ENCODE measurements at regions not wholly inside any gene's neighbourhood (a gene's known extent, or its start where the extent isn't known, plus 50 kb on each side); places are given as distances from the start of the nearest gene placed in this dataset.

DNA sequence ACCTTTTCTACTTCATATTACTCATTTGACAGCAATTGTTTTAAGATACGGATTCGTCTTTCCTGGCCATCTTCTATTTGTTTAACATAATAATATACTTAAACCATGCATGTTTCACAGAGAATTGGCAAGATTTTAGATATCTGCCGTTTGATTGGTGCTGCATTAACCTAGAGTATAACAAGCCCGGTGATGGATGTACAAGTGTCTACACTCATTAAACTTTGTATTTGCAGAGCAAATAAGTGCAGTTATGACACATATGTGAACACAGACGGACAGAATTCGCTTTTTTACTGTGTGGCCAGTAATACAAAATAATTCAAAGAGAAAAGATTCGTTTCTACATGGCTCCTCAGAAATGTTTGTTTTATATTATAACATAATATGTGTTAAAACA, 116.1 kb downstream of the ARL4A start:
- Histone ChIP-seq H3K4me3 (ENCODE audit: low read length in 2 of 2) (no peak overlapping the region), H2BK120ac (ENCODE audit: low read depth, low read length) (no peak overlapping the region), H3K4me1 (ENCODE audit: control insufficient read depth in 2 of 2, insufficient read depth in 1 of 2, low read depth in 1 of 2, low read length in 2 of 2) (peaks cover 0 to 6% of the 10 kb centered on the region in 2 donors), H3K23ac (ENCODE audit: low read depth, low read length, poor library complexity) (no peak overlapping the region), H3K27ac (replicated peaks; ENCODE audit: low read length) (no peak overlapping the region), H3K27me3 (ENCODE audit: control insufficient read depth in 3 of 3, insufficient read depth in 3 of 3, low read depth in 1 of 3, low read length in 3 of 3) (no peaks in the 10 kb centered on the region), H3K14ac (ENCODE audit: low read length) (no peak overlapping the region), H3K9ac (ENCODE audit: low read depth, low read length, poor library complexity) (no peak overlapping the region), H3K9me3 (replicated peaks in 1 of 2; ENCODE audit: control insufficient read depth in 2 of 2, insufficient read depth in 1 of 2, low read depth in 1 of 2, low read length in 2 of 2) (peaks cover 0 to 2% of the 10 kb centered on the region in 2 donors), H4K8ac (ENCODE audit: low read depth, low read length) (no peak overlapping the region), H3K18ac (ENCODE audit: low read length) (no peak overlapping the region), H2BK15ac (ENCODE audit: low read length) (no peak overlapping the region), H2AFZ (ENCODE audit: low read length) (no peak overlapping the region), H2AK5ac (ENCODE audit: low read depth, low read length) (no peak overlapping the region), H2BK12ac (ENCODE audit: low read length) (no peak overlapping the region), H2BK5ac (ENCODE audit: low read length) (no peak overlapping the region), H3K36me3 (replicated peaks in 1 of 2; ENCODE audit: control insufficient read depth in 2 of 2, insufficient read depth in 2 of 2, low read length in 2 of 2) (no peaks in the 10 kb centered on the region), H4K91ac (ENCODE audit: low read depth, low read length, poor library complexity) (no peak overlapping the region), H3K79me1 (ENCODE audit: low read depth, low read length) (no peaks in the 10 kb centered on the region), H3K4me2 (ENCODE audit: insufficient read depth, low read length, poor library complexity, severe bottlenecking) (no peak overlapping the region), H3K4ac (ENCODE audit: low read length) (no peak overlapping the region)
- DNase-seq (ENCODE audit: low spot score) = no peak
- WGBS, 2 donors (ENCODE audit: extremely low coverage in 2 of 2, insufficient read length in 2 of 2, insufficient replicate concordance in 1 of 2) = no CpG with 5 or more reads among the region's 7 CpGs

DNA sequence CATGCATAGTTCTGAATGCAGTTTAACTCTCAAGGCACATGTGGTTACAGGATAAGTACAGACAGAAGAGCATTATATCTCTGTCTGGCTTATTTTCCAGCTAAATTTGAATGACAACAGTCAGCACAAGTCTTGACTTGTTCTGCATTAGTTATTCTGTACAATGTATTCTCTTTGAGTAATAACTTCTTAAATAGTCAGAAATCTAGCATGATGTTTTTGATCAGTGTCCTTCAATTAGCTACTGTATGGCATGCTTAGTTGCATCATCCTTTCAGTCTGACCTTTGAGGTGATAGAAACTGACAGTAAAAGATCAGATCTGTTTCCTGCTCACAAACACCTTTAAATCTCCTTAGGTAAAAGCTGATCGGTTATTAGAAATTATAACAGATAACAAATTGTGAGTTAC, 118.1 kb downstream of the ARL4A start:
- no peak overlapping the region for H3K27ac ChIP-seq (replicated peaks; ENCODE audit: low read length)
- no peak overlapping the region for H2BK120ac ChIP-seq (ENCODE audit: low read depth, low read length)
- no CpG with 5 or more reads among the region's 1 CpG for WGBS, 2 donors (ENCODE audit: extremely low coverage in 2 of 2, insufficient read length in 2 of 2, insufficient replicate concordance in 1 of 2)
- H2AK5ac ChIP-seq (ENCODE audit: low read depth, low read length) = no peak overlapping the region
- no peak overlapping the region for H3K4me3 ChIP-seq (ENCODE audit: low read length in 2 of 2)
- no peak overlapping the region for H4K8ac ChIP-seq (ENCODE audit: low read depth, low read length)
- no peak overlapping the region for H2BK12ac ChIP-seq (ENCODE audit: low read length)
- H3K9ac ChIP-seq (ENCODE audit: low read depth, low read length, poor library complexity) = no peak overlapping the region
- H3K27me3 ChIP-seq (ENCODE audit: control insufficient read depth in 3 of 3, insufficient read depth in 3 of 3, low read depth in 1 of 3, low read length in 3 of 3) = no peaks in the 10 kb centered on the region
- no peak overlapping the region for H3K18ac ChIP-seq (ENCODE audit: low read length)
- H2BK5ac ChIP-seq (ENCODE audit: low read length) = no peak overlapping the region
- no peak overlapping the region for H2BK15ac ChIP-seq (ENCODE audit: low read length)
- H3K4me2 ChIP-seq (ENCODE audit: insufficient read depth, low read length, poor library complexity, severe bottlenecking) = no peak overlapping the region
- H3K23ac ChIP-seq (ENCODE audit: low read depth, low read length, poor library complexity) = no peak overlapping the region
- no peak for DNase-seq (ENCODE audit: low spot score)
- peak overlapping the region; percentile 57 for H2AFZ ChIP-seq (ENCODE audit: low read length)
- H4K91ac ChIP-seq (ENCODE audit: low read depth, low read length, poor library complexity) = no peak overlapping the region
- H3K14ac ChIP-seq (ENCODE audit: low read length) = no peak overlapping the region
- peaks cover 0 to 2% of the 10 kb centered on the region in 2 donors for H3K9me3 ChIP-seq (replicated peaks in 1 of 2; ENCODE audit: control insufficient read depth in 2 of 2, insufficient read depth in 1 of 2, low read depth in 1 of 2, low read length in 2 of 2)
- H3K4me1 ChIP-seq (ENCODE audit: control insufficient read depth in 2 of 2, insufficient read depth in 1 of 2, low read depth in 1 of 2, low read length in 2 of 2) = peaks cover 2 to 15% of the 10 kb centered on the region in 2 donors
- H3K4ac ChIP-seq (ENCODE audit: low read length) = no peak overlapping the region
- H3K36me3 ChIP-seq (replicated peaks in 1 of 2; ENCODE audit: control insufficient read depth in 2 of 2, insufficient read depth in 2 of 2, low read length in 2 of 2) = no peaks in the 10 kb centered on the region
- no peaks in the 10 kb centered on the region for H3K79me1 ChIP-seq (ENCODE audit: low read depth, low read length)

DNA sequence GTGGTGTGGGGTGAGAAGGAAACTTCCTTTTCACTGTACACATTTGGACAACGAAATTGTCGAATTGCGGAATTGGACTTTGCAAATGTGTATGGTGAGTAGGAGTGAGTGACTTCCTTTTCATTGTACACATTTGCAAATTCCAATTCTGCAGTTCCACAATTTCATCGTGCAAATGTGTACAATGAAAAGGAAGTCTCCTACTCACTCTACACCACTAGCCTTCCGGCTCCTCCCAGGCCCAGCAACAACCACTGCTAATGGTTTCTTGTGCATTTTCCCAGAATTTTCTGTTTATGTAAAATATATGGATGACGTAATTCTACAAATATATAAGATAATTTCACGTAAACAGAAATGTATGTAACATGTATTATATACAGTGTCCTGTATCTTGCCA, 118.5 kb downstream of the ARL4A start:
- Histone ChIP-seq H3K79me1 (ENCODE audit: low read depth, low read length) (no peaks in the 10 kb centered on the region), H4K8ac (ENCODE audit: low read depth, low read length) (no peak overlapping the region), H2BK120ac (ENCODE audit: low read depth, low read length) (no peak overlapping the region), H3K4ac (ENCODE audit: low read length) (no peak overlapping the region), H3K27me3 (ENCODE audit: control insufficient read depth in 3 of 3, insufficient read depth in 3 of 3, low read depth in 1 of 3, low read length in 3 of 3) (no peaks in the 10 kb centered on the region), H2AK5ac (ENCODE audit: low read depth, low read length) (no peak overlapping the region), H3K23ac (ENCODE audit: low read depth, low read length, poor library complexity) (no peak overlapping the region), H3K4me2 (ENCODE audit: insufficient read depth, low read length, poor library complexity, severe bottlenecking) (no peak overlapping the region), H3K18ac (ENCODE audit: low read length) (no peak overlapping the region), H2BK15ac (ENCODE audit: low read length) (no peak overlapping the region), H3K4me1 (ENCODE audit: control insufficient read depth in 2 of 2, insufficient read depth in 1 of 2, low read depth in 1 of 2, low read length in 2 of 2) (peaks cover 2 to 15% of the 10 kb centered on the region in 2 donors), H3K27ac (replicated peaks; ENCODE audit: low read length) (no peak overlapping the region), H3K36me3 (replicated peaks in 1 of 2; ENCODE audit: control insufficient read depth in 2 of 2, insufficient read depth in 2 of 2, low read length in 2 of 2) (no peaks in the 10 kb centered on the region), H4K91ac (ENCODE audit: low read depth, low read length, poor library complexity) (no peak overlapping the region), H2AFZ (ENCODE audit: low read length) (peak overlapping the region; percentile 57), H3K9ac (ENCODE audit: low read depth, low read length, poor library complexity) (no peak overlapping the region), H3K14ac (ENCODE audit: low read length) (no peak overlapping the region), H3K4me3 (ENCODE audit: low read length in 2 of 2) (no peak overlapping the region), H3K9me3 (replicated peaks in 1 of 2; ENCODE audit: control insufficient read depth in 2 of 2, insufficient read depth in 1 of 2, low read depth in 1 of 2, low read length in 2 of 2) (peaks cover 0 to 2% of the 10 kb centered on the region in 2 donors), H2BK5ac (ENCODE audit: low read length) (no peak overlapping the region), H2BK12ac (ENCODE audit: low read length) (no peak overlapping the region)
- DNase-seq (ENCODE audit: low spot score) = no peak
- no CpG with 5 or more reads among the region's 7 CpGs for WGBS, 2 donors (ENCODE audit: extremely low coverage in 2 of 2, insufficient read length in 2 of 2, insufficient replicate concordance in 1 of 2)

DNA sequence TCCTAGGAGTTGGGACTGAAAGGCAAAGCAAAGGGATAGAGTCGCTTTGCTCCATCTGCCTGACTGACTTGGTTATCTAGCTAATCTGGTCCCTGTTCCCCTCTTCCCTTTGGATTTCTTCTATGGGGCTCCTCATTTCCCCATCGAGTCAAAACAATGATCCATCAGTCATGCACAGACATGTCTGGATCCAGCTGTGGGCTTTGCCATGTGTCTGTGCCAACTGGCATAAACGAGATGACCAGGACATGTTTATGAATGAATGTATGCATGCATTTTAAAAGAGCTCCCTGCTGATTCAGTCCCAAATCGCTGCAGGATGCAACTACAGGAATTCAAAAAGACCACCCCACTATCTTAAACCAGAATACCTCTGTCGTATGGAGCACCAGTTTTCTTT, 122.0 kb downstream of the ARL4A start:
- Histone ChIP-seq H3K27me3 (ENCODE audit: control insufficient read depth in 3 of 3, insufficient read depth in 3 of 3, low read depth in 1 of 3, low read length in 3 of 3) (no peaks in the 10 kb centered on the region), H3K18ac (ENCODE audit: low read length) (no peak overlapping the region), H4K8ac (ENCODE audit: low read depth, low read length) (no peak overlapping the region), H3K23ac (ENCODE audit: low read depth, low read length, poor library complexity) (no peak overlapping the region), H2BK120ac (ENCODE audit: low read depth, low read length) (no peak overlapping the region), H3K4me1 (ENCODE audit: control insufficient read depth in 2 of 2, insufficient read depth in 1 of 2, low read depth in 1 of 2, low read length in 2 of 2) (peaks cover 2 to 15% of the 10 kb centered on the region in 2 donors), H3K4me3 (ENCODE audit: low read length in 2 of 2) (no peak overlapping the region), H3K27ac (replicated peaks; ENCODE audit: low read length) (no peak overlapping the region), H2AK5ac (ENCODE audit: low read depth, low read length) (no peak overlapping the region), H2BK5ac (ENCODE audit: low read length) (no peak overlapping the region), H2BK15ac (ENCODE audit: low read length) (no peak overlapping the region), H2AFZ (ENCODE audit: low read length) (peak overlapping the region; percentile 60), H3K4me2 (ENCODE audit: insufficient read depth, low read length, poor library complexity, severe bottlenecking) (no peak overlapping the region), H3K36me3 (replicated peaks in 1 of 2; ENCODE audit: control insufficient read depth in 2 of 2, insufficient read depth in 2 of 2, low read length in 2 of 2) (no peaks in the 10 kb centered on the region), H3K9ac (ENCODE audit: low read depth, low read length, poor library complexity) (no peak overlapping the region), H4K91ac (ENCODE audit: low read depth, low read length, poor library complexity) (no peak overlapping the region), H3K4ac (ENCODE audit: low read length) (no peak overlapping the region), H3K79me1 (ENCODE audit: low read depth, low read length) (no peaks in the 10 kb centered on the region), H2BK12ac (ENCODE audit: low read length) (no peak overlapping the region), H3K9me3 (replicated peaks in 1 of 2; ENCODE audit: control insufficient read depth in 2 of 2, insufficient read depth in 1 of 2, low read depth in 1 of 2, low read length in 2 of 2) (no peaks in the 10 kb centered on the region), H3K14ac (ENCODE audit: low read length) (no peak overlapping the region)
- DNase-seq (ENCODE audit: low spot score) = no peak
- WGBS, 2 donors (ENCODE audit: extremely low coverage in 2 of 2, insufficient read length in 2 of 2, insufficient replicate concordance in 1 of 2) = no CpG with 5 or more reads among the region's 5 CpGs

Data from neuronal stem cell (in vitro differentiated cells).